Fibroblast of lung (primary cell): ENCODE measurements at regions not wholly inside any gene's neighbourhood (a gene's known extent, or its start where the extent isn't known, plus 50 kb on each side); places are given as distances from the start of the nearest gene placed in this dataset.

Source experiments
- EZH2 ChIP-seq: IDR thresholded peaks from 2 replicates; pipeline ENCODE4 v1.5.1; 2012; ENCODE audit warnings: low read length, control low read depth, mild to moderate bottlenecking; ENCODE audit errors: missing control alignments
- TF ChIP-seq, protein P1 (sequence below), 2 donors: IDR thresholded peaks in 1 of 2; conservative IDR thresholded peaks in 1 of 2; 1 replicate in 1 of 2; 2 replicates in 1 of 2; pipeline ENCODE4 v1.5.1; 2011 to 2012; ENCODE audit warnings: low read length in 2 of 2, control low read depth in 1 of 2, inconsistent platforms in 1 of 2, low read depth in 1 of 2, mild to moderate bottlenecking in 1 of 2

DNA sequence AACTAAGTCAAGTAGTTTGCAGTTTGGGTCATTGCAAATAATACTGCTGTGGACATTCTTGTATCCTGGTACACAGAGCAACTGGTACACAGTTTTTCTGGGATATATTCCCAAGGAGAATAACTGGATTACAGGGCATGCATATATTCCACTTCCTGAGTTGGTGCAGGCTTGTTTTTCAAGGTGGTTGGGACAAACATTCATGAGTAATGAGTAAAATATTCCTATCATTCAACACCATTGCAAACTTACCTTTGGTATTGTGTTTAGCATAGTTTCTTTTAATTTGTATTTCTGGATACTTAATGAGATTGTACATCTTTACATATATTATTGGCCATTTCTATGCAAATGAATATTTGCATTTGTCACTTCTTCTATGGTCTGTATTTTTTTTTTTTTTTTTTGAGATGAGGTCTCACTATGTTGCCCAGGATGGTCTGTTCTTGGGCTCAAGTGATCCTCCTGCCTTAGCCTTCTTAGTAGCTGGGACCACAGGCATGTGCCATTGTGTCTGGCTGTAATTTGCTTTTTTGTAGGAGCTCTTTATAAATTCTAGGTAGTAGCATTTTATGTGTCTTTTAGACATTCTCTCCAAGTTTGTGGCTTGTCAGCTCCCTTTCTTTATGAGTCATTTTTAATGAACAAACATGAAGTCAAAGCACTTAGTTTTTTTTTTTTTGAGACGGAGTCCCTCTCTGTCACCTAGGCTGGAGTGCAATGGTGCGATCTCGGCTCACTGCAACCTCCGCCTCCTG, 158.7 kb downstream of the SOX4 start:
- TF ChIP-seq, protein P1, sequence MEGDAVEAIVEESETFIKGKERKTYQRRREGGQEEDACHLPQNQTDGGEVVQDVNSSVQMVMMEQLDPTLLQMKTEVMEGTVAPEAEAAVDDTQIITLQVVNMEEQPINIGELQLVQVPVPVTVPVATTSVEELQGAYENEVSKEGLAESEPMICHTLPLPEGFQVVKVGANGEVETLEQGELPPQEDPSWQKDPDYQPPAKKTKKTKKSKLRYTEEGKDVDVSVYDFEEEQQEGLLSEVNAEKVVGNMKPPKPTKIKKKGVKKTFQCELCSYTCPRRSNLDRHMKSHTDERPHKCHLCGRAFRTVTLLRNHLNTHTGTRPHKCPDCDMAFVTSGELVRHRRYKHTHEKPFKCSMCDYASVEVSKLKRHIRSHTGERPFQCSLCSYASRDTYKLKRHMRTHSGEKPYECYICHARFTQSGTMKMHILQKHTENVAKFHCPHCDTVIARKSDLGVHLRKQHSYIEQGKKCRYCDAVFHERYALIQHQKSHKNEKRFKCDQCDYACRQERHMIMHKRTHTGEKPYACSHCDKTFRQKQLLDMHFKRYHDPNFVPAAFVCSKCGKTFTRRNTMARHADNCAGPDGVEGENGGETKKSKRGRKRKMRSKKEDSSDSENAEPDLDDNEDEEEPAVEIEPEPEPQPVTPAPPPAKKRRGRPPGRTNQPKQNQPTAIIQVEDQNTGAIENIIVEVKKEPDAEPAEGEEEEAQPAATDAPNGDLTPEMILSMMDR (conservative IDR thresholded peaks at IDR 0.05 in 1 of 2, IDR thresholded peaks at IDR 0.05 in 1 of 2; ENCODE audit: low read depth in 1 of 2, low read length in 2 of 2), result no peak
- TF ChIP-seq EZH2, result no peak
